ENCODE measurements at regions not wholly inside any gene's neighbourhood (a gene's known extent, or its start where the extent isn't known, plus 50 kb on each side); places are given as distances from the start of the nearest gene placed in this dataset.

- Histone ChIP-seq H3K9me3 (peaks cover 0 to 2% (median 0%) of the 10 kb centered on the region in 4 donors), H3K27me3 (no peaks in the 10 kb centered on the region), H3K4me3 (no peak overlapping the region), H3K36me3 (no peaks in the 10 kb centered on the region), H3K27ac (peak overlapping the region in 1 of 4 donors; percentile 20), H3K4me1 (peaks cover 0 to 61% (median 48%) of the 10 kb centered on the region in 4 donors)
- WGBS, 2 donors, result 84 to 87% methylated on average over 12 of the region's 12 CpGs
- TF ChIP-seq, protein P1, sequence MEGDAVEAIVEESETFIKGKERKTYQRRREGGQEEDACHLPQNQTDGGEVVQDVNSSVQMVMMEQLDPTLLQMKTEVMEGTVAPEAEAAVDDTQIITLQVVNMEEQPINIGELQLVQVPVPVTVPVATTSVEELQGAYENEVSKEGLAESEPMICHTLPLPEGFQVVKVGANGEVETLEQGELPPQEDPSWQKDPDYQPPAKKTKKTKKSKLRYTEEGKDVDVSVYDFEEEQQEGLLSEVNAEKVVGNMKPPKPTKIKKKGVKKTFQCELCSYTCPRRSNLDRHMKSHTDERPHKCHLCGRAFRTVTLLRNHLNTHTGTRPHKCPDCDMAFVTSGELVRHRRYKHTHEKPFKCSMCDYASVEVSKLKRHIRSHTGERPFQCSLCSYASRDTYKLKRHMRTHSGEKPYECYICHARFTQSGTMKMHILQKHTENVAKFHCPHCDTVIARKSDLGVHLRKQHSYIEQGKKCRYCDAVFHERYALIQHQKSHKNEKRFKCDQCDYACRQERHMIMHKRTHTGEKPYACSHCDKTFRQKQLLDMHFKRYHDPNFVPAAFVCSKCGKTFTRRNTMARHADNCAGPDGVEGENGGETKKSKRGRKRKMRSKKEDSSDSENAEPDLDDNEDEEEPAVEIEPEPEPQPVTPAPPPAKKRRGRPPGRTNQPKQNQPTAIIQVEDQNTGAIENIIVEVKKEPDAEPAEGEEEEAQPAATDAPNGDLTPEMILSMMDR (IDR thresholded peaks at IDR 0.05), result no peak
- TF ChIP-seq EP300 (IDR thresholded peaks at IDR 0.05) (no peak), POLR2A (IDR thresholded peaks at IDR 0.05) (no peak)
- DNase-seq (ENCODE audit: low spot score in 2 of 2), result no peak
Observed at GRCh38 chr16:85326113-85326793, 214.0 kb upstream of the CIBAR2 start.

DNA sequence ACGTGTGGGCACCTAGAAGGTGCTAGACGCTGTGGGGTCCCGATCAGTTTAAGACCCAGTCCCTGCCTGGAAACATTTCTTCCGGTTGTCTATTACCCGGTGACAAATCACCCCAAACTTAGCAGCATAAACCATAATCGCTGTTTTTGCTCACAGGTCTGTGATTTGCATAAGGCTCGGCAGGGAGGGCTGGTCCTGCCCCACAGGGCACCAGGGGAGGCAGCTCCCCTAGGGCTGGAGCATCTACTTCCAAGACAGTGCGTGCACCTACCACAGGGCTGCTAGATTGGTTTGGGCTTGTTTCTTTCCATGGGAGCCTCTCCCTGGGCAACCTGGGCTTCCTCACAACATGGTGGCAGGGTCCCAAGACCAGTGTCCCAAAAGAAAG, 214.5 kb upstream of the CIBAR2 start:
- Histone ChIP-seq H3K9me3 (peaks cover 0 to 2% (median 0%) of the 10 kb centered on the region in 4 donors), H3K27ac (peak overlapping the region in 1 of 4 donors; percentile 20), H3K27me3 (no peaks in the 10 kb centered on the region), H3K4me3 (no peak overlapping the region), H3K36me3 (no peaks in the 10 kb centered on the region), H3K4me1 (peaks cover 0 to 56% (median 44%) of the 10 kb centered on the region in 4 donors)
- DNase-seq (ENCODE audit: low spot score in 2 of 2), result no peak
- 84 to 93% methylated on average over 8 of the region's 8 CpGs for WGBS, 2 donors
- no peak for TF ChIP-seq POLR2A (IDR thresholded peaks at IDR 0.05)

GRCh38 chr16:85327731-85328675, 215.7 kb upstream of the CIBAR2 start:
- no peak for DNase-seq (ENCODE audit: low spot score in 2 of 2)
- H3K27ac ChIP-seq, result peak overlapping the region in 2 of 4 donors; percentile 21 to 34
- H3K4me1 ChIP-seq, result peaks cover 0 to 44% (median 33%) of the 10 kb centered on the region in 4 donors
- 33 to 41% methylated on average over 19 to 21 of the region's 21 CpGs for WGBS, 2 donors
- no peak overlapping the region for H3K4me3 ChIP-seq
- H3K36me3 ChIP-seq, result no peaks in the 10 kb centered on the region
- peaks cover 0 to 2% (median 0%) of the 10 kb centered on the region in 4 donors for H3K9me3 ChIP-seq
- H3K27me3 ChIP-seq, result no peaks in the 10 kb centered on the region
- no peak for TF ChIP-seq EP300 (IDR thresholded peaks at IDR 0.05)
- no peak for TF ChIP-seq POLR2A (IDR thresholded peaks at IDR 0.05)
- TF ChIP-seq, protein P1 (IDR thresholded peaks at IDR 0.05), result no peak

DNA sequence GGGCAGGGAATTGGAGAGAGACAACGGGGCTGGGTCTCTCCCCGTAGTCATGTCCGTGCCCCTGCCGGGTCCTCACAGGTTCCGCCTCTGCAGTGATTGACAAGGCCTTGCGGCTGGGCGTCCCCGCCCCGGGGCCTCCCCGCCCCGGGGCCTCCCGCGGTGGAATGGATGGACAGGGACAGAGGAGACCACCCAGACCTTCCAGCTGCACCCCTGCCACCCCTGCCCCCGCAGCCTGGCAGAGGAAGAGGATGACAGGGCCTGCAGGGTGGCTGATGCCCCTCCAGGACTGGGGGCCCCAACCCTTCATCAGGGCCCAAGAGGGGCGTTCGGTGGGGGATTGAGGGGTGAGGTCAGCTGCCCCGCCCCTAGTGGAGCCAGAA, 216.4 kb upstream of the CIBAR2 start:
- H3K4me3 ChIP-seq, result no peak overlapping the region
- TF ChIP-seq, protein P1 (IDR thresholded peaks at IDR 0.05), result no peak
- TF ChIP-seq EP300 (IDR thresholded peaks at IDR 0.05), result no peak
- no peak for TF ChIP-seq POLR2A (IDR thresholded peaks at IDR 0.05)
- H3K36me3 ChIP-seq, result no peaks in the 10 kb centered on the region
- WGBS, 2 donors, result 40% methylated on average over 11 of the region's 17 CpGs; no CpG with 5 or more reads in 1 of the 2 donors
- peaks cover 0 to 37% (median 29%) of the 10 kb centered on the region in 4 donors for H3K4me1 ChIP-seq
- peak overlapping the region in 1 of 4 donors; percentile 64 for H3K27ac ChIP-seq
- H3K27me3 ChIP-seq, result no peaks in the 10 kb centered on the region
- H3K9me3 ChIP-seq, result peaks cover 0 to 2% (median 0%) of the 10 kb centered on the region in 4 donors
- DNase-seq (ENCODE audit: low spot score in 2 of 2), result no peak

DNA sequence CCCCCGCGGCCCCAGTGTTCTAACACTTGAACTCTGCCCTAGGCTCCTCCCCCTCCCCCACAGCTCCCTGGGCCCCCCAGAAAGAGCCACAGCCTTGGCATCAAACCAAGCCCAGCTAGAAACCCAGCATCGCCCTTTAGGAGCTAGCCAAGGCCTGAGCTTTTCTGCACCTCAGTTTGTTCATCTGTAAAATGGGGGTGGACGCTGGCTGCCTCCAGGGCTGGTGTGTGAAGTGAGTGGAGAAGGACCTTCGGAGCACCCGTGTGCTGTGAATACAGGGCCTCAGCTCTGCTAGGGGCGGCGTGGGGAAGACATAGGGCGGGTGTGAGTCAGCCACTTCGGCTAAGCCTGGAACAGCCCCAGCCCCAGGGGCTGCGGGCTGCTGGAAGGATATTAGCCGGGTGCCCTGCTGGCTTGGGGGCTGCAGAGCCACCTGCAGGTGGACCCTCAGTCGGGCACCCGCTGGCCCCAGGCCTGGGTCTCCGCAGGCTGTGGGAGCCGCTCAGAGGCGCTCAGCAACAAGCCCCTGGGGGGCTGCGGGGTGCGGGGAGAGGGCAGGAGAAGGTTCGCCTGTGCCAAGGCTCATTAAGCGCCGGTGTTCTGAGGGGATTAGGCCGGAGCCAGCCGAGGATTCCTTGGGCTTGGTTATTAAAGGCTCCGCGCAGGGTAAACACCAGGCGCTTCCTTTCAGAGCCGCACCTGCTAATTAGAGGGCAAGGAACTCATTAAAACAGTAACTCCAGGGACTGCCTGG, 217.0 kb upstream of the CIBAR2 start:
- Histone ChIP-seq H3K4me3 (no peak overlapping the region), H3K27me3 (no peaks in the 10 kb centered on the region), H3K9me3 (peaks cover 0 to 2% (median 0%) of the 10 kb centered on the region in 4 donors), H3K27ac (peak overlapping the region in 1 of 4 donors; percentile 64), H3K36me3 (no peaks in the 10 kb centered on the region), H3K4me1 (peaks cover 0 to 37% (median 29%) of the 10 kb centered on the region in 4 donors)
- 41 to 51% methylated on average over 27 of the region's 28 CpGs for whole genome bisulfite sequencing, 2 donors
- no peak for DNase-seq (ENCODE audit: low spot score in 2 of 2)
- TF ChIP-seq EP300 (IDR thresholded peaks at IDR 0.05) (no peak), POLR2A (IDR thresholded peaks at IDR 0.05) (no peak)
- TF ChIP-seq, protein P1 (IDR thresholded peaks at IDR 0.05), result no peak
